Psoas muscle (tissue), 7 donors: ENCODE measurements at regions not wholly inside any gene's neighbourhood (a gene's known extent, or its start where the extent isn't known, plus 50 kb on each side); places are given as distances from the start of the nearest gene placed in this dataset.
"Not testable (repeated sequence)": the region's sequence is repeated elsewhere in the genome, so short reads cannot be mapped to it uniquely, and the experiment has no call there.

Source experiments
- ATAC-seq, 4 donors: fragments of 200-7000 bp; cut with Tn5 transposase; one replicate each; pipeline ENCODE4 v1.9.1; 2020; ENCODE audit warnings: moderate library complexity in 3 of 4, mild to moderate bottlenecking in 2 of 4
- DNase-seq, 2 donors: peaks; one replicate each; pipeline ENCODE4 v3.0.0-alpha.2; 2020
- H3K27ac ChIP-seq: fragments of 200-600 bp; one replicate; pipeline ENCODE4 v1.8.0; 2022
- H3K27me3 ChIP-seq, 3 donors: fragments of 200-600 bp in 1 of 3; one replicate each; pipeline versions ENCODE4 v1.6.1 to v1.8.0; 2013 to 2022; ENCODE audit warnings: low read length in 2 of 3, mild to moderate bottlenecking in 2 of 3, moderate library complexity in 1 of 3; ENCODE audit not compliant: insufficient read depth in 3 of 3
- H3K36me3 ChIP-seq, 2 donors: fragments of 200-600 bp in 1 of 2; one replicate each; pipeline versions ENCODE4 v1.6.1 to v1.8.0; 2013 to 2022; ENCODE audit warnings: low read depth in 1 of 2, mild to moderate bottlenecking in 1 of 2, moderate library complexity in 1 of 2; ENCODE audit not compliant: insufficient read depth in 1 of 2
- H3K4me1 ChIP-seq: fragments of 200-600 bp; one replicate; pipeline ENCODE4 v1.8.0; 2022
- H3K4me3 ChIP-seq: fragments of 200-600 bp; one replicate; pipeline ENCODE4 v1.8.0; 2022; ENCODE audit warnings: mild to moderate bottlenecking
- H3K9me3 ChIP-seq: fragments of 200-600 bp; one replicate; pipeline ENCODE4 v1.8.0; 2022
- CTCF ChIP-seq: fragments of 200-600 bp; IDR thresholded peaks from one replicate; pipeline ENCODE4 v1.8.0; 2022; ENCODE audit warnings: antibody characterized with exemption
- WGBS, 3 donors: extraction: QIAGEN DNeasy Blood & Tissue Kit; methylation state at CpG; one replicate each; pipeline versions ENCODE4 v1.1.6 to v1.1.7; 2013; 5-methylcytosine and 5-hydroxymethylcytosine counted together
- intact Hi-C, 2 donors: fragments of 100-400 bp; cut with DNase I; formaldehyde crosslinking; loops; one replicate each; pipeline versions ENCODE4 v1.11.0 to v1.14.2; 2022
- donor health status: healthy with polysubstance abuse.
- donor health status: DM: no; HTN: no; CAD: no; lungs with moderate emphysema.
- donor health status: Bipolar disorder and iron deficiency.
- donor health status: healthy.
- donor health status: DM: yes; HTN: yes; CAD: no.
- donor health status: DM: no; HTN: no; CAD: no.
- donor health status: DM: yes; HTN: yes; CAD: no.

GRCh38 chr4:148540622-148541326 lies 98.6 kb upstream of the NR3C2 start:
- no peak for TF ChIP-seq CTCF
- H3K9me3 ChIP-seq: no peaks in the 10 kb centered on the region
- H3K27ac ChIP-seq: no peak overlapping the region
- DNase-seq: no peak
- H3K36me3 ChIP-seq: no peaks in the 10 kb centered on the region
- H3K4me1 ChIP-seq: no peaks in the 10 kb centered on the region
- WGBS, 3 donors: 48 to 60% (median 60%) methylated on average over 4 of the region's 4 CpGs
- ATAC-seq: no peak
- H3K4me3 ChIP-seq: no peak overlapping the region
- H3K27me3 ChIP-seq: no peaks in the 10 kb centered on the region
- intact Hi-C loops: no loop called here

GRCh38 chr4:148539387-148539786 lies 97.2 kb upstream of the NR3C2 start:
- no peaks in the 10 kb centered on the region for H3K27me3 ChIP-seq
- WGBS, 3 donors: 86 to 90% (median 89%) methylated on average over 3 of the region's 3 CpGs
- no peak overlapping the region for H3K27ac ChIP-seq
- H3K9me3 ChIP-seq: peaks cover 8% of the 10 kb centered on the region
- H3K4me3 ChIP-seq: no peak overlapping the region
- H3K36me3 ChIP-seq: no peaks in the 10 kb centered on the region
- DNase-seq (no peak), ATAC-seq (no peak)
- no peak for TF ChIP-seq CTCF
- no peaks in the 10 kb centered on the region for H3K4me1 ChIP-seq
- intact Hi-C loops: no loop called here

GRCh38 chr4:148533851-148534250 lies 91.6 kb upstream of the NR3C2 start:
- ATAC-seq, intact Hi-C loops, H3K27ac ChIP-seq, DNase-seq, H3K4me1 ChIP-seq, H3K4me3 ChIP-seq, H3K27me3 ChIP-seq, H3K36me3 ChIP-seq: not testable (repeated sequence)
- WGBS, 3 donors: 94 to 100% (median 97%) methylated on average over 1 of the region's 1 CpG
- peaks cover 32% of the 10 kb centered on the region for H3K9me3 ChIP-seq

GRCh38 chr4:148530114-148530513 lies 87.9 kb upstream of the NR3C2 start:
- DNase-seq (no peak), ATAC-seq (no peak)
- peaks cover 28% of the 10 kb centered on the region for H3K9me3 ChIP-seq
- no peak overlapping the region for H3K4me3 ChIP-seq
- no peaks in the 10 kb centered on the region for H3K27me3 ChIP-seq
- no peaks in the 10 kb centered on the region for H3K4me1 ChIP-seq
- intact Hi-C loops: no loop called here
- no peak for TF ChIP-seq CTCF
- no peaks in the 10 kb centered on the region for H3K36me3 ChIP-seq
- H3K27ac ChIP-seq: no peak overlapping the region

- Histone ChIP-seq H3K36me3 (no peaks in the 10 kb centered on the region), H3K4me1 (peaks cover 6% of the 10 kb centered on the region), H3K4me3 (no peak overlapping the region), H3K27ac (no peak overlapping the region), H3K9me3 (peaks cover 15% of the 10 kb centered on the region), H3K27me3 (no peaks in the 10 kb centered on the region)
- no peak for ATAC-seq
- DNase-seq: no peak
- intact Hi-C loops: no loop called here
- no peak for TF ChIP-seq CTCF
Measured at GRCh38 chr4:148527571-148527970, 85.4 kb upstream of the NR3C2 start.
